Mesendoderm (in vitro differentiated cells): ENCODE measurements at regions not wholly inside any gene's neighbourhood (a gene's known extent, or its start where the extent isn't known, plus 50 kb on each side); places are given as distances from the start of the nearest gene placed in this dataset.
A peak's percentile ranks its signal among the peaks of the same experiment; 100 is the strongest.
"Not testable (repeated sequence)": the region's sequence is repeated elsewhere in the genome, so short reads cannot be mapped to it uniquely, and the experiment has no call there.

Experiments
- DNase-seq: peaks from one replicate; pipeline ENCODE4 v3.0.0; 2013
- H2AK5ac ChIP-seq: 2 replicates; pipeline ENCODE4 v1.6.1; 2013; ENCODE audit warnings: low read length, inconsistent platforms
- H2BK120ac ChIP-seq: 2 replicates; pipeline ENCODE4 v1.6.1; 2013; ENCODE audit warnings: low read depth, mild to moderate bottlenecking, low read length, moderate library complexity, mixed read lengths
- H2BK15ac ChIP-seq: replicated peaks from 2 replicates; pipeline ENCODE4 v1.6.1; 2013; ENCODE audit warnings: low read depth, mild to moderate bottlenecking, moderate library complexity
- H2BK5ac ChIP-seq: 2 replicates; pipeline ENCODE4 v1.6.1; 2013; ENCODE audit warnings: low read length, inconsistent platforms
- H3K18ac ChIP-seq: 2 replicates; pipeline ENCODE4 v1.6.1; 2013; ENCODE audit warnings: mild to moderate bottlenecking, low read length, mixed read lengths
- H3K23ac ChIP-seq: one replicate; pipeline ENCODE4 v1.6.1; 2013; ENCODE audit warnings: low read length
- H3K27ac ChIP-seq: 2 replicates; pipeline ENCODE4 v1.5.1; 2013; ENCODE audit warnings: low read depth, mild to moderate bottlenecking, inconsistent platforms, low read length, moderate library complexity
- H3K27me3 ChIP-seq: 2 replicates; pipeline ENCODE4 v1.6.1; 2013; ENCODE audit warnings: low read length, control low read depth, mild to moderate bottlenecking, inconsistent platforms; ENCODE audit not compliant: insufficient read depth, poor library complexity
- H3K36me3 ChIP-seq: 2 replicates; pipeline ENCODE4 v1.6.1; 2013; ENCODE audit warnings: low read length, inconsistent platforms; ENCODE audit not compliant: control insufficient read depth, insufficient read depth
- H3K4ac ChIP-seq: one replicate; pipeline ENCODE4 v1.6.1; 2013; ENCODE audit warnings: low read depth, mild to moderate bottlenecking, low read length, moderate library complexity
- H3K4me1 ChIP-seq: 2 replicates; pipeline ENCODE4 v1.6.1; 2013; ENCODE audit warnings: low read depth, low read length, inconsistent platforms; ENCODE audit not compliant: control insufficient read depth
- H3K4me2 ChIP-seq: 2 replicates; pipeline ENCODE4 v1.6.1; 2013; ENCODE audit warnings: low read length
- H3K4me3 ChIP-seq: 2 replicates; pipeline ENCODE4 v1.5.1; 2013; ENCODE audit warnings: mild to moderate bottlenecking, low read length
- H3K56ac ChIP-seq: one replicate; pipeline ENCODE4 v1.6.1; 2013; ENCODE audit warnings: low read length
- H3K79me1 ChIP-seq: 2 replicates; pipeline ENCODE4 v1.6.1; 2013; ENCODE audit warnings: low read length, inconsistent platforms
- H3K79me2 ChIP-seq: 2 replicates; pipeline ENCODE4 v1.6.1; 2013; ENCODE audit warnings: mild to moderate bottlenecking, low read length; ENCODE audit not compliant: control insufficient read depth, insufficient read depth
- H3K9ac ChIP-seq: 2 replicates; pipeline ENCODE4 v1.6.1; 2013; ENCODE audit warnings: low read length, inconsistent platforms
- H4K5ac ChIP-seq: one replicate; pipeline ENCODE4 v1.6.1; 2013; ENCODE audit warnings: low read length
- H4K8ac ChIP-seq: one replicate; pipeline ENCODE4 v1.6.1; 2013; ENCODE audit warnings: low read depth, mild to moderate bottlenecking, control low read depth, low read length, moderate library complexity
- WGBS: extraction: QIAGEN DNeasy Blood & Tissue Kit; methylation state at CpG from one replicate; pipeline ENCODE4 v1.1.7; 2013; ENCODE audit warnings: low lambda C conversion rate, missing lambda C conversion rate; ENCODE audit not compliant: insufficient coverage; ENCODE audit errors: extremely low coverage; 5-methylcytosine and 5-hydroxymethylcytosine counted together

DNA sequence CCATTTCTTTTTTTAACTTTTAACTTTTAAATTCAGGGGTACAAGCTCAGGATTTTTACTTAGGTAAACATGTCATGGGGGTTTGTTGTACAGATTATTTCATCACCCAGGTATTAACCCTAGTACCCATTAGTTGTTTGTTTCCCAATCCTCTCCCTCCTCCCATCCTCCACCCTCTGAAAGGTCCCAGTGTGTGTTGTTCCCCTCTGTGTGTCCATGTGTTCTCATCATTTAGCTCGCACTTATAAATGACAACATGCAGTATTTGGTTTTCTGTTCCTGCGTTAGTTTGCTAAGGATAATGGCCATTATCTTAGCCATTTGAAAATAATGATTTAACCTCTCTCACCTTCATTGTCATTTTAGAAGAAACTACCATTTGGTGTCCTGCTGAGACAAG is 684.9 kb downstream of the MAFB start:
- H2AK5ac ChIP-seq, H3K9ac ChIP-seq, H3K18ac ChIP-seq, H3K79me1 ChIP-seq, H3K27ac ChIP-seq, H2BK120ac ChIP-seq, H4K8ac ChIP-seq, H4K5ac ChIP-seq, H3K4ac ChIP-seq, DNase-seq, H3K27me3 ChIP-seq, H3K36me3 ChIP-seq, H2BK15ac ChIP-seq, H3K56ac ChIP-seq, H3K4me2 ChIP-seq, H3K4me3 ChIP-seq, H3K4me1 ChIP-seq, H3K79me2 ChIP-seq, H3K23ac ChIP-seq, H2BK5ac ChIP-seq: not testable (repeated sequence)
- no CpG with 5 or more reads among the region's 2 CpGs for WGBS

DNA sequence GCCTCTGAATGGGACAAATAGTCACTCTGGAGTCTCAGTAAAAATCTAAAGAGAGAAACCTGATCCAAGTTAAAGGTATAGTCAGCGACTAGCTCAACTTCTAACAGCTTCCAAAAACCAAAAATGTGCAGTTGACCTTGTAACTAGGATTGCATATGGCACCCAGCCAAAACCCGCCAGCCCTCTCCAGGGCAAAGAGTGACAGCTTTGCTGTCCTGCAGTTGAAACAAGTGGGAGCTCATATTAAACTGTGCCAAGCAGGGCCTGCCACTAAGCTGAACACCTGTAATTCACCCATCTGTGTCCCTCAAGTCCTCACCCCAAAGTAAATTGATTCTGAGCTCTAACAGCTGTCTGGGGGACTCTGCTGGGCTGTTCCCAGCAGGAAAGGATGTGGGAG is 695.3 kb downstream of the MAFB start:
- DNase-seq: no peak
- no CpG with 5 or more reads among the region's 2 CpGs for WGBS
- H3K79me1 ChIP-seq: no peaks in the 10 kb centered on the region
- H3K18ac ChIP-seq: no peak overlapping the region
- H3K36me3 ChIP-seq: no peaks in the 10 kb centered on the region
- no peak overlapping the region for H2BK120ac ChIP-seq
- H3K9ac ChIP-seq: no peak overlapping the region
- H3K23ac ChIP-seq: no peak overlapping the region
- no peak overlapping the region for H2AK5ac ChIP-seq
- no peak overlapping the region for H4K8ac ChIP-seq
- no peak overlapping the region for H3K56ac ChIP-seq
- H3K4me2 ChIP-seq: no peak overlapping the region
- no peak overlapping the region for H2BK5ac ChIP-seq
- no peak overlapping the region for H3K4me3 ChIP-seq
- no peak overlapping the region for H2BK15ac ChIP-seq
- H3K79me2 ChIP-seq: no peaks in the 10 kb centered on the region
- H4K5ac ChIP-seq: no peak overlapping the region
- no peak overlapping the region for H3K4ac ChIP-seq
- no peaks in the 10 kb centered on the region for H3K4me1 ChIP-seq
- H3K27ac ChIP-seq: no peak overlapping the region
- no peaks in the 10 kb centered on the region for H3K27me3 ChIP-seq

DNA sequence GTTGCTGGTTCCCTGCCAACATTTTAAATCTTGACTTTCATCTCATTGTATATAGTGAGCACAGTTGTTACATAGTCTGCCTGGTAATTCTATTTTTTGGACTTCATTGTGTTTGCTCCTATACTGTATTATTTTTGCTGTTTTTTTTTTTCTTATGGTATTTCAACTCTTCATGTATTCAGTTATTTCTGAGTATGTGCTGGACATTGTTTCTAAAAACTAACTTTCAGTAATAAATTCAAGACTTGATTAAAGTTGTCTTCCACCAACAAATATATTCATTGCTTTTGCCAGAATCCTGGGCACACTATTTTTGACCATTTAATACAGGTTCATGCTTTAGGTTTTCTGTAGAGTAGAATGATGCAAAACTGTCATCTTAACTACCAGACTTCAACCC is 698.3 kb downstream of the MAFB start:
- no peaks in the 10 kb centered on the region for H3K4me1 ChIP-seq

DNA sequence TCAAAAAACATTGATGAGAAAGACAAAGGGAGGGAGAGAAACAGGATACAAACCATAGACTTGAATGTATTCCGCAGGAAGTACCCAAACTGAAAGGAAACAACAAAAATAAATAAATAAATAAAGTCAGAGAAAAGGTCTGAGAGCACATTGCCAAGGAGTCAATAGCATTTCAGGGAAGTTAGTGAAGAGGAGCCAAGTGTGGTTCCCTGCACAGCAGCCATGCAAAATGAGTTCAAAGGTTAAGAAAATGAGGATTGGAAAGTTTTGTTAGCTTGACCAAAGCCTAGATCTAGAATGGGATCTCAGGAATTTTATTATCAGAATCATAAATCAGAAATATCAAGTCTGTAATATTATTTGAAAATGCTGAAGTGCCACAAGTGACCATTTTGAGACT is 700.0 kb downstream of the MAFB start:
- H3K4ac ChIP-seq: no peak overlapping the region
- no peak overlapping the region for H2BK5ac ChIP-seq
- no CpG with 5 or more reads among the region's 1 CpG for WGBS
- H3K4me2 ChIP-seq: no peak overlapping the region
- H3K27ac ChIP-seq: no peak overlapping the region
- H3K23ac ChIP-seq: no peak overlapping the region
- no peak overlapping the region for H2BK15ac ChIP-seq
- H3K9ac ChIP-seq: no peak overlapping the region
- H3K4me1 ChIP-seq: no peaks in the 10 kb centered on the region
- no peak for DNase-seq
- H3K79me1 ChIP-seq: no peaks in the 10 kb centered on the region
- no peak overlapping the region for H2BK120ac ChIP-seq
- no peak overlapping the region for H4K8ac ChIP-seq
- H3K4me3 ChIP-seq: no peak overlapping the region
- no peaks in the 10 kb centered on the region for H3K79me2 ChIP-seq
- no peak overlapping the region for H3K18ac ChIP-seq
- H3K36me3 ChIP-seq: no peaks in the 10 kb centered on the region
- H3K27me3 ChIP-seq: no peaks in the 10 kb centered on the region
- no peak overlapping the region for H4K5ac ChIP-seq
- no peak overlapping the region for H2AK5ac ChIP-seq
- no peak overlapping the region for H3K56ac ChIP-seq

More for the DNA sequence above, 698.3 kb downstream of the MAFB start:
- H2AK5ac ChIP-seq: no peak overlapping the region
- H3K4ac ChIP-seq: no peak overlapping the region
- DNase-seq: no peak
- no peaks in the 10 kb centered on the region for H3K79me2 ChIP-seq
- no peak overlapping the region for H3K56ac ChIP-seq
- no peaks in the 10 kb centered on the region for H3K27me3 ChIP-seq
- no peak overlapping the region for H3K4me2 ChIP-seq
- no peak overlapping the region for H2BK120ac ChIP-seq
- H2BK15ac ChIP-seq: no peak overlapping the region
- H3K36me3 ChIP-seq: no peaks in the 10 kb centered on the region
- H3K27ac ChIP-seq: no peak overlapping the region
- no peak overlapping the region for H3K9ac ChIP-seq
- H3K18ac ChIP-seq: no peak overlapping the region
- no peak overlapping the region for H4K5ac ChIP-seq
- no peak overlapping the region for H3K23ac ChIP-seq
- no peak overlapping the region for H4K8ac ChIP-seq
- H3K79me1 ChIP-seq: no peaks in the 10 kb centered on the region
- H3K4me3 ChIP-seq: no peak overlapping the region
- no peak overlapping the region for H2BK5ac ChIP-seq

DNA sequence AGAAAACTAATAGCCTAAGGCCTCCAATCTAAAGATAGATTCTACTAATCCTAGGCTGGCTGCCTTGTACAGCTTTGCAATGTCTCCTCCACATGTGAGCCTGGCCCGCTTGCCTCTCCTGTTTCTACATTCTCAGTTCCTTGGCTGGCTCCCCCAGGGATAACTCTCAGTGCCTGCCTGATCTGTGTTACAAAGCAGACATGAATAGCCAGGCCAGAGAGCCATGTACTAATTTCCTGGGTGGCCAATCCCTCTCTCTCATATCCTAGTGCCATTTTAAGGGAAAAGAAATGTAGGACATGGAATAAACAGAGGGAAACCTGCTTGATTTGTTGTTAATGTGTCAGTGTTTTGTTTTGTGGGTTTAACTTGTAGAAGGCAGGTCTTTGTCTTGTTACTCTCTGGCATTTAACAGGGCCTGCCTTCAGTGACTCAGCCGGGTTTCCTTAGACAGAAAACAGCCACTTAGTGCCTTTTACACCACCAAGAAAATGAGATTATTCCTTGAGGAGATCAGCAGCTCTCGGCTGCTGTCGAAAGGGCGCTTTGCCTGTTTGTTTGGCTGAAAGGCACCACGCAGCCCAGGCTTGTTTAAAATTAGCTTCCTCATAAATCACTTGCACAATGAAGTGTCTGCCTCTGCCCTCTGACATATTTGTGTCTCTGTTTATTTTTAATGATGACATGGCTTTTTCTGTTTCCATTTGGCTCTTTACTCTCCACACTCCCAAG is 702.7 kb downstream of the MAFB start:
- DNase-seq: peak; percentile 67
- H3K36me3 ChIP-seq: no peaks in the 10 kb centered on the region
- H4K5ac ChIP-seq: no peak overlapping the region
- H3K4me2 ChIP-seq: no peak overlapping the region
- peak overlapping the region; percentile 15 for H3K18ac ChIP-seq
- no peaks in the 10 kb centered on the region for H3K79me2 ChIP-seq
- no peaks in the 10 kb centered on the region for H3K79me1 ChIP-seq
- no peak overlapping the region for H2BK15ac ChIP-seq
- H3K4me3 ChIP-seq: no peak overlapping the region
- no peak overlapping the region for H2BK5ac ChIP-seq
- no peak overlapping the region for H3K23ac ChIP-seq
- peak overlapping the region; percentile 52 for H3K4ac ChIP-seq
- no peak overlapping the region for H3K27ac ChIP-seq
- peak overlapping the region; percentile 18 for H3K9ac ChIP-seq
- no CpG with 5 or more reads among the region's 6 CpGs for WGBS
- peak overlapping the region; percentile 70 for H4K8ac ChIP-seq
- H2BK120ac ChIP-seq: no peak overlapping the region
- no peak overlapping the region for H2AK5ac ChIP-seq
- H3K56ac ChIP-seq: peak overlapping the region; percentile 38
- H3K4me1 ChIP-seq: no peaks in the 10 kb centered on the region
- no peaks in the 10 kb centered on the region for H3K27me3 ChIP-seq

DNA sequence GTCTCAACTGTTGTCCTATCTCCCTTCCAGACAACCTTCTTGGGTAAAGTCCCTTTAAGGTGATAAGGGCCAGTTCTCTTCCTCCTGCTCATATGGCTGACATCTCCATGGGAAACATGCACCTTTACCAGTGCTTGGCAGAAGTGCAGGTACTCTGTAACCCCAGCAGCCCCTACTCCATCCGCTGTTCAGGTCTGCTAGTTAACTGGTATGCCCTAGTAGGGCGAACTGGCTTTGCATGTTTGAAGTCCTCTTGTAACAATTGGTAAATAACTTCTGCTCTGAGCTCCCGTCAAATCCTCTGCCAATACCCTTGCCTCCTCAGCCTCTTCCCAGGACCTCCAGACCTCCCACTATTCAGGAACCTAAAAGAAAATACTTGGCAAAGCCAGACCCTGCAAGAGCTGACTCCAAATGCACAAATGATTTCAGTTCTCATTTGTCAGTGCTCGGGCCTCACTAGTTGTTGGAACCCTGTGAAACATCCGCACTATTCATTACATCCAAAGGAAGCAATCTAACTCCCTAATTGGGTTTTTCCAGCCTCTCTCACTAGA is 703.7 kb downstream of the MAFB start:
- no peak overlapping the region for H4K8ac ChIP-seq
- no peak overlapping the region for H2BK15ac ChIP-seq
- peak overlapping the region; percentile 29 for H4K5ac ChIP-seq
- H3K79me1 ChIP-seq: no peaks in the 10 kb centered on the region
- no peaks in the 10 kb centered on the region for H3K27me3 ChIP-seq
- H3K18ac ChIP-seq: no peak overlapping the region
- H3K36me3 ChIP-seq: no peaks in the 10 kb centered on the region
- H2BK120ac ChIP-seq: no peak overlapping the region
- H3K27ac ChIP-seq: no peak overlapping the region
- H3K23ac ChIP-seq: no peak overlapping the region
- no peak overlapping the region for H2AK5ac ChIP-seq
- H3K4ac ChIP-seq: no peak overlapping the region
- H3K4me2 ChIP-seq: no peak overlapping the region
- no CpG with 5 or more reads among the region's 5 CpGs for WGBS
- no peak for DNase-seq
- no peaks in the 10 kb centered on the region for H3K4me1 ChIP-seq
- peak overlapping the region; percentile 27 for H3K56ac ChIP-seq
- H3K4me3 ChIP-seq: no peak overlapping the region
- H2BK5ac ChIP-seq: no peak overlapping the region
- H3K9ac ChIP-seq: no peak overlapping the region
- H3K79me2 ChIP-seq: no peaks in the 10 kb centered on the region
